SW480 (cell line): ENCODE measurements at regions not wholly inside any gene's neighbourhood (a gene's known extent, or its start where the extent isn't known, plus 50 kb on each side); places are given as distances from the start of the nearest gene placed in this dataset.

Experiments used
- DNase-seq: peaks from one replicate; pipeline ENCODE4 v3.0.0-alpha.2; 2016; ENCODE audit warnings: low spot score

DNA sequence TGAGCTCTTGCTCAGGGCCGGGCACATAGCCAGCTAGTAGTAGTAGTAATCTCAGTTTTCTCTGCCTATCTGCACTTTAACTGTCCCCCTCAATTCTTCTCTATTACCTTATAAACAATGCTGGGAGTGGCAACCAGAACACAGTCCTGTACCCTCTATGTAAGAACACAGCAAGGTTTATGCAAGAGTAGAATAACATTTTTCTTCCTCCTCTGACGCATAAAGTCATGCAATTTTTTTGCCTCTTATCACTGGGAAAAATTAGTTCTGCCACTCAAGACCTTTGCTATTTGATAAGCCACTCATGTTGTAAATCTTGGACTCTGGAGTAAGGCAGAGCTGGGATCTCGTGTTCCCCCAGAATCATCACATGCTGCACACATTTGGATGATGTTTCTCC lies 200.7 kb upstream of the SOX11 start:
- DNase-seq, result no peak

DNA sequence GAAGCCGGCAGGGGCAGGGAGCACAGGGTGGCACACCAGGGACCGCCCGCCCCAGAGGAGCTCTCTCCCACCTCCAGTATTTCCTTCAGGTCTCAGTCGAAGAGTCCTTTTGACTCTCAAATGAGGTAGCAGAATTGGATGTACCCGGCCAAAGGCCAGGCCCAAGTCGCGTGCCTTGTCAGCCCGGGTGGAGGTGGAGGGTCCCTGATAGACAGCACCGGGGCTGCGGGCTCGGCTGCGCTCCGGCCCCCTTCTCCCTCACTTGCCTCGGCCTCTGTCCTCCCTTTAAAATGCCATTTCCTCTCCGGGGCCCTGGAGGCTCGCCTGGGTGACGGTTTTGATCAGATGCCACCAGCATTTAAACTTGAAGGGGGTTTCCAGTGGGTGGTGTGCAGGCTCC lies 198.9 kb upstream of the SOX11 start:
- DNase-seq, result no peak

DNA sequence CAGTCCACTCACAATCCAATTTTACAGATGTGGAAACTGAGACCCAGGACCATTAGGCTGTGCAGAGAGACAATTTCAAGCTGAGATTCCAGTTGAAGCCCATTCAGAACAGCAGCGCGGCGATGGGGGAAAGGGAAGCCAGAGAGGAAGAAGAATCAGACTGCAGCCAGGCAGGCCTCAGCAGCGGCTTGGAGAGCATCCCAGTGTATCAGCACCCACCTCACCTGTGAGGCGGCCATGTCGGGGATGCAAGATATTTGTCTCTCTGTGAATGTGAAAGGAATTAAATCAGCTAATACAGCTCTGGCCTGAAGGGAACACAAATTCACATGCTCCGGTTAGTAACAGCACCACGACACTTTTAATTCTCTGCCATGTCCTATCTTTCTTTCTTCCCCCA lies 198.0 kb upstream of the SOX11 start:
- no peak for DNase-seq

DNA sequence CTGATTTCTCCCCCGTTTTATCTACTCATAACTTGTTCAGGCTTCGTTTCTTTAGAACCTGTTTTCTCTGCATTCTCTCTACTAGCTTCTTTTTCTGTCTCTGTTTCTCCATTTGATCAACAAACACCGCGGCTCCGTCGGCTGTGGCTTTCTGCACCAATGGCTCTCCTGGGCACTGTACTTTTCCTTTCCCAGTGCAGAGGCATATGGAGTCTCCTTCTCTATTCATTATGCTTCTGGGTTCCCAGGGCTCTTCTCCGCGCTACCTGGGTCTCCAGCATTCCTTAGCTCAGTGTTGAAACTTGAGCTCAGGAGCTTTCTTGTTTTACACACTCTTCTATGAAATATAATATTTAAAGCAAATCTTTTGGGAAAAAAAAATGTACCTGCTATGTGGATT lies 196.6 kb upstream of the SOX11 start:
- no peak for DNase-seq

DNA sequence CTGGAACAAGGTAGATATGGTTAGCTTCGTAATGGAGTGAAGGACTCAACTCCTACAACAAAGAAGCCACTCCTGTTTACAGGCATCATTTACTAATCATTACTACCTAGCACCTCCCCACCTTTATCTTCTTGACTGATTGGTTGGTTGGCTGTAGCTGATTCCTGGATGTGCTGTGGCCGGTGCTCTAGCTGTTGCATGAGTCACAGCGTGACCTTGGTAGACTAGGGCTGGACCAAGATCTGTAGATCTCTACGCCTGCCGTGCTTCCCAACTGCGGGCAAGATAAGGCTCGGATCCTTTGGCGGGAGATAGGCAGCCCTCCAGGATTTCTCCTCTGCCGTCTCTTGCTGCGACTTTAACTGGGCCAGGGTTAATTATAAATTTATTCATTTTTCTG lies 194.3 kb upstream of the SOX11 start:
- DNase-seq, result no peak

DNA sequence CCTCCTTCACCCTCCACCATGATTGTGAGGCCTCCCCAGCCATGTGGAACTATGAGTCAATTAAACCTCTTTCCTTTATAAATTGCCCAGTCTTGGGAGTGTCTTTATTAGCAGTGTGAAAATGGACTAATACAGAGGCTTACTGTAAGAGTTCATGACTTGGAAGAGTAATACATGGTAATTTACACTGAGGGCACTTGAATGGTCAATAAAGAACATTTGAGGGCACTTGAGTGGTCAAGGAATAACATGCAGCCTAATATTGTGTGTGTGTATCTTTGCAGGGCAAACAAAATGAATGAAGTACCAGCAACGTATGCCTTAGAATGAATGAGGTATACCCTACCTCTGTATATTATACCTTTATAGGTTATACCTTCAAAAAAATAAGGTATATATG lies 190.4 kb upstream of the SOX11 start:
- DNase-seq, result no peak

DNA sequence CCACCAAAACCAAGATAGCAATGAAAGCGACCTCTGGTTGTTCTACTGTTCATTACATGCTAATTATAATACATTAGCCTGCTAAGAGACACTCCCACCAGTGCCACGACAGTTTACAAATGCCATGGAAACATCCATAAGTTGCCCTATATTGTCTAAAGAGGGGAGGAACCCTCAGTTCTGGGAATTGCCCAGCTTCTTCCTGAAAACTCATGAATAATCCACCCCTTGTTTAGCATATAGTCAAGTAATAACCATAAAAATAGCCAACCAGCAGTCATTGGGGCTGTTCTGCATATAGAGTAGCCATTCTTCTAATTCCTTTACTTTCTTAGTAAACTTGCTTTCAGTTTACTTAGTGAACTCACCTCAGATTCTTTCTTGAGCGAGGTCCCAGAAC lies 189.8 kb upstream of the SOX11 start:
- DNase-seq, result no peak

DNA sequence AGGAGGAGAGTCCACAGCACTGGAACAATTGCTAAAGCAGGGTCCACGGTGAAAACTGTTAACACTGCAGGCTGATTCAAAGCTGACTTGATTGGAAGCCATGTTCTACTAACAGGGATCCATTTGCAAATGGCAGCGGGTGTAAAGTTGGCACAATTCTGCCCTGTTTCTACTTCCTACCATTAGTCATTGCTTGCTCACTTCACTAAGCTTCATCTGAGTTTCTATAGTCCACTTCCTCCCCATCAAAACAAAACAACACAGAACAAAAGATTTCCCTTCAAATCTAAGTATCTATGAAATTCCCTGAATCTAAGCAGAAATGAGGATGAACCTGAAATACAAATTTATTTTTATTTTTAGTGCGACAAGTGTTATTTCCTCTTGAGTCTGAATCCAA lies 187.4 kb upstream of the SOX11 start:
- no peak for DNase-seq

DNA sequence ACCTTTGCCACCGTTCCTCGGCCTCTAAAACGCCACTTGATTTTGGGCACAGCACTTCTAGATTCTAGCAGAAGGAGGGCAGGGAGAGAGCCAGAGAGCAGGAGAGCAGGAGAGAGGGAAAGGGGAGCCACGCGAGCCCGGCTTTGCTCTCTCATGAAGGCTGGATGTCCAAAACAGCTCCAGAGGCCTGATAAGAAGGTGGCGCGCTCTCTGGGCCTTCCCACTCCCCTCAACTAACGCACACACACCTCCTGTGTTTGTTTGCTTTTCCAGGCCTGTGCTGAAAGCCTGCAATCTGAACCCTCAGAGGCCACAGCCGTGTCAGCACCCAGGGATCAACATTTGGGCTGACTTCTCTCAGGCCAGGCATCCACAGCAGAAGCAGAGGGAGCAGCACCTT lies 184.8 kb upstream of the SOX11 start:
- DNase-seq, result no peak

DNA sequence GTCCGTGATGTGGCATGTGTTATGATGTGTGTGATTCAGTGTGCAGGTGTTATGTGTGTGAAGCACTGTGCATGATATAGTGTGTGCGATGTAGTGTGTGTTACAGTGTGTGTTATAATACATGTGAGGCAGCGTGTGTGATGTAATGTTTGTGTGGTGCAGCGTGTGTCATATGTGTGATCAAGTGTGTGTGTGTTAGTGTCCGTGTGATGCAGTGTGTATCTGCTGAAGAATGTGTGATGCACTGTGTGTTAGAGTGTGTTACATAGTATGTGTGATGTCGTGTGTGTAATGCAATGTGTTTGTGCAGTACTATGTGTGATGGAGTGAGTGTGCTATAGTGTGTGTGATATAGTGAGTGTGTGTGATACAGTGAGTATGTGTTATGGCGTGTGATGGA lies 182.8 kb upstream of the SOX11 start:
- no peak for DNase-seq

DNA sequence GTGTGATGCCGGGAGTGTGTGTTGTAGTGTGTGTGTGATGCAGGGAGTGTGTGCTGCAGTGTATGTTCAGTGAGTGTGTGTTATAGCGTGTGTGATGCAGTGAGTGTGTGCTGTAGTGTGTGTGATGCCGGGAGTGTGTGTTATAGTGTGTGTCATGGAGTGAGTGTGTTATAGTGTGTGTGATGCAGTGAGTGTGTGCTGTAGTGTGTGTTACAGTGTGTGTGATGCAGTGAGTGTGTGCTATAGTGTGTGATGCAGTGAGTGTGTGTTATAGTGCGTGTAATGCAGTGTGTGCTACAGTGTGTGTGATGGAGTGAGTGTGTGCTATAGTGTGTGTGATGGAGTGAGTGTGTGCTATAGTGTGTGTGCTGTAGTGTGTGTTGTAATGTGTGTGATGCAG lies 182.1 kb upstream of the SOX11 start:
- DNase-seq, result no peak

DNA sequence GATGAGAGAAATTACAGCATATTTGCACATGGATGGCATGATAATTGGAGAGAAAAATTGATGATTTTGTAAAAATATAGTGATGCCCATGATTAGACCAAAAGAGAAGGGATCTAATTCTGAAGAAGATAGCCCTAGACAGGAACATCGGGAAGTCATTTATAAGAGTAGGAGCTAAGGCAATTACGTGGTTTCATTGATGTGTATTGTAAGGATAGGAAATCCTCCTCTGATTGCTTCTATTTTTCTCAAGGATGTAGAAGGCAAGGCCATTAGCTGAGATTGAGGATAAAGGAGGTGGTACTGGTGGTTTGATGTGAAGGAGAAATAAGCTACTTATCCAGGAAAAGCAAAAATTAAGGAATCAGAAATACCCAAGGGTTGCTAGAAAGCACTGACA lies 176.5 kb upstream of the SOX11 start:
- DNase-seq, result no peak

DNA sequence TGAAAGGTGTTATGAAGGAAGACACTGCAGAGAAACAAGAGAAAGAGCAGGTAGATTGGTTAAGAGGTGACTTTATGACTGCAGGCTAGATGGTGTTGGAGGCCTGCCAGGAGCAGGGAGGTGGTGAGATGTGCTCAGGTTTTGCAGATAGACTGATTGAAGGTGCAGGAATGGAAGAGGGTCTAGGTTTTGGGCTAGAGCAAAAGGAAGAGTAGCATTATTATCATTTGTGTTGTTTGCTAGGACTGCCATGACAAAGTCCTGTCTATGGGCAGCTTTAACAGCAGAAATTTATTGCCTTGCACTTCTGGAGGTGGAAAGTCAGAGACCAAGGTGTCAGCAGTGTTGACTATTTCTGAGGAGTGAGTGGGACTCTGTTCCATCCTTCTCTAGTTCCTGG lies 172.9 kb upstream of the SOX11 start:
- no peak for DNase-seq

DNA sequence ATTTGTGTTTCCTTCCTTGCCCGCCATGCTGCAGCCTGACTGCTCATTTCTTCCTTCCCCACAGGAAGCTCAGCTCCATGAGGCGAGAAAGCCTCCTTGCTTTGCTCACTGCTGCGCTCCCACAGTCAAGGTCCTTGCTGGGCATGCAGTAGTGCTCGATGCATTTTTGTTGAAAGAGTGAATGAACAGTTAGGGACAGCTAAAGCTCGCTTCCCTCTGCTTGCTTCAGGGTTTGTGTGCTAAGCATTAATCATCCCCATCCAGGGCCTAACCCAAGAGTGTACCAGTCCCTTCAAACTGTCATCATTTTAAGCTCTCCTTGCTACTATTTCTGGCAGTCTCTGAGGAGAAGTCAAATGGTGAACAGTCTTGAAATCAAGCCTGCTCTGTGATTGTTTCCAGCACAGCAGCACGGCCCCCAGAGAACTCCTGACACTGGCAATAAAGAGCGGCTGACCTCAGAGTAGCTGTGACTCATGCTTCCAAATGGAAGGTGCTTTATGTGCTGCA lies 171.7 kb upstream of the SOX11 start:
- peak; percentile 68 for DNase-seq

DNA sequence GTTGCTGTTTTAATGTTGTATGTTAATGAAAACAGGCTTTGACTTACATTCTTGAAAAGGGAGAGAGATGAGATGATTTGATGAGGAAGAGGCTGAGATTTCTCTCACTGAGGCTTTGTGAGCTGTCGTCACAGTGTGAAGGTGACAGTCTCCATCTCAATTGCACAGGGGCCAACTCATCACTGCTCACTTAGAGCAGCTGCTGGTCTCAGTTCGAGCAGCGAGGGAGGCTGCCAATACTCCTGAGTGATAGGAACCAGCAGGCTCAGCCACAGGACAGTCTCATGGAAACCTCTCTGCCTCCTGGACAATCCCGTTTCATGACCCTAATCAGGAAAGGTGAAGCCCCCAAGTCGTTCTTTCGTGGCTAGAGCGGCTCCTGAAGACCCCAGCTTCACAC lies 170.7 kb upstream of the SOX11 start:
- no peak for DNase-seq

DNA sequence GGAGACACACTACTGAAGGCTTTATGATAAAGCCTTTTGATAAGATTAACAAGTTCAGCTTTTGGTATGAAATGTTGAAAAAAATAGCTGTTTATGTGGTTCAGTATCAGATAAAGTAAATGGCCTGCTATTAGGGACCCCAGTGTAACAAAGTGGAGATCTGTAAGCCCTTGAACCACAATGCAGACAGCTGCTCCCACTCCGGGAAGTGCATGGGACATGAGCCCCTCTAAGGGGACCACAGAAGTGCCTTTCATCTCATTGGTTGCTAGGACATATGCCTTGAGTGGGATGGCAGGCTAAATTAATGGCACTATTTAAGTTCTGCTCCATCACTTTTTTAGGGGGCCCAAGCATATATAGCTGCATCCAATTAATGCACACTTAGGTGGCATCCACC lies 167.6 kb upstream of the SOX11 start:
- DNase-seq, result no peak

DNA sequence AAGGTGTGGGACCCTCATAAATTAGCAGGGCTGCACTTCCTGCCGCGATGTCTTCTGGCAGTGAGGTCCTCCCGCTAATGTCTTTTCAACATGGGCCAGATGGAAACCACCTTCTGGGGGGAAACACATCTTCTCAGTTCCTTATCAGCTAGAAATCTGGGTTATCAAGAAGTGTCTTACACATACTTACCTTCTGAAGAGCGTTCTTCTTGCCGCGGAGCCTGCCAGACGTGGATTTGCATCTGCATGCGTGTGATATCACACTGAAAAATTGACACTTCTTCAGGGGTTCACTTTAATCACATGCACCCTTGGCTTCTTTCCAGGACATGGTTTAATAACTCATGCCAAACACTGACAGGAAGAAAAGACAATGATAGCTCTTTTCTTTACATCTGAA lies 163.5 kb upstream of the SOX11 start:
- DNase-seq, result no peak

DNA sequence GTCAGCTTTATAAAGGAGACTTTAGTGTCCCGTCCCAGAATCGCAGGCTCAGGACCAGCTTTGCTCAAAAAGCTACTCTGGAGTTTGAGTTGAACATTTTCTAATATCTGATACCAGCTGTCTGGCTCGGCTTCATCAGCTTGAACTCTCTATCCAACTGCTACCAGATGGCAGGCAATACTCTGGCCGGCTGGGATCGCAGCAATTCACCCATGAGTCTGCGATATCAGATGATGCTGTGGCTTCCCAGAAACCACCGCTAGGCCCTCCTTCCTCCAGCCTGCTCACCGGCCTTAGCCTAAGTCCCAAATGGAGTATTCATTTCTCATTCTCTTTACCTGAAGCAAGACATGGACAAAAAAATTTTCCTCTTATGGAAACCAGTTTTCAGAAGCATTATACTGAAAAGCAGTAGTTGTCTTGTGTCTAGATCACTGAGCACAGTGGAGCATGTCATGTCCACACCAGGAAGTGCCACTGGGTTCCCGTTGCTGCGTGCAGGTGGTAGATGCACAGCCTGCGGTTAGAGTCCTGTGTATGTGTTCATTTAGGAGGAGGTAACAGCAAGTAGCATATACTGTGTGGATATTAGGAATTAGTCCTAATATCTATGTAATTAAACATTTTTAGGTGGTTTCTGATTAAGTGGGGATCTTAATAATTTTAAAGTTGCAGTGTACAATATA lies 162.0 kb upstream of the SOX11 start:
- DNase-seq, result no peak

DNA sequence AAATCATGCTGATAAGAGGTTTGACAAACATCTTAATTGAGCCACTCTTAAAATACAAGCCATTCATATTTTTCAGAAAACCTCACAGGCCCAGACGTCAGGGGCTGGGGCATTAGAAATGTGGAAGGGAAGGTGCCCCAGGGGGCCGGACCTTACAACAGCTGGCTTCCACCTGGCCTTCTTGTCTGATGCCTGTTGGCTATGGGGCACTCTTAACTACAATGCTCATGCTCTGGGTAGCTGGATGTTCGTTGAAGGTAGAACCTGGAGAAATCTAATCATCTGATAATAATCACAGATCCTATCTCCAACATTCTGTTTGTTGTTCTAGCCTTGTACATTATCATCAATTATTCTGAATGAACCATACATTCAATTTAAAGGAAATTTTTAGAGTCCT lies 156.9 kb upstream of the SOX11 start:
- DNase-seq, result no peak

DNA sequence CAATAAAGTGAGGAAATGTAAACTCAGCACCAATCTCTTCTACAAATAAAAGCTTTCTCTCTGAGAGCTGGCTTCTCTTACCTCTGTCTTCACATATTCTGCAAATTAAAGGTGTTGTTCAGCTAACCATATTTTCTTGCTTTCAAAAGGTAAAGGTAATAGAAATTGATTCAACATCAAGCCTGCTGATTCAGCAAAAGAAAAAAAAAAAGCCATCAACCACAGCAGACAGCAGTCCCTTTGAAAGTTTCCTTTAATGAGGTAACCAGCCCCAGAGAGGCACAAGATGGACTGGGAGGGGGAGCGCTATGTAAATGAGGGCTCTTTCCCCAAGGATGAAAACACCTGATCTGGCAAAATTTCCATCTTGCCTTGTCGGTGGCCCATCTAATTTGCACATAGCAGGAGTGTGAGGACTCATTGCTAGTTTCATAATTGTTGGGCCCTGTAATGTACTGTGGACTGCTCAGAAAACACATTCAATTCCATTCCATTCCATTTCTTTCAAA lies 154.9 kb upstream of the SOX11 start:
- no peak for DNase-seq

DNA sequence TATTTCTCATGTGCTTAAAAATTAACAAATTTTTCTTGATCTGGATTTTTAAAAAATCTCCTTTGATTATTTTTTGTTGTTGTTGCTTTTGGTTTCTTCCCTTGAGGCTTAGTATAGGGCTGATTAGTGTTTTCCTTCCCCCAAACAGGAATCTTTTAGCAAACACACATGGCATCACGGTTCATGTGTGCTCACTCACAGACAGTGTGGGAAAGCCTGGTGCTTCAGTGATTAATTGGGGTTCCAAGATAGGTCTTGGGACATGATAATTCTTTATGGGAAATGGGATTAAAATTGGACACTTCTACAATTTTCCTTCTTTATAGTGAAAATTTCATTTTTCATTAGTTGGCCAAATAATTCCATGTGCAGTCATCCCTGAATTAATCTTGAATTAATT lies 153.9 kb upstream of the SOX11 start:
- no peak for DNase-seq

DNA sequence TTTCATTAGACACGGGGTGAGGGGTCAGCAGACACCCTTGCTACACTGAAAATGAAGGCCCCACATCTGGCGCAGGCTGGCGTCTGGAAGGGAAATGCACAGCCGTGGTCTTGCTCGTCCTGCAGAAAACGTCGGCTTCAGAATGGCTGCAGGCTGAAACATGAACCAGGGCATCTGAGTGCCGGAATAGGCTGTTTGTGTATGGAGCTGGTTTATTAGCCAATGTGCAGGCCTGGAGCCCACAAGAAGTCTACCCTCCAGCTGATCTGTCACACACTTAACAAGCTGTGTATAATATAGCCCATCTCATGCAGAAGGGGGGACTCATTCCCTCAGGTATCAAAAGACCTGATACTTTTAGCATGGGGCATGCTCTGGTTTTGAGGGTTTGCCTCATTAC lies 153.4 kb upstream of the SOX11 start:
- no peak for DNase-seq

DNA sequence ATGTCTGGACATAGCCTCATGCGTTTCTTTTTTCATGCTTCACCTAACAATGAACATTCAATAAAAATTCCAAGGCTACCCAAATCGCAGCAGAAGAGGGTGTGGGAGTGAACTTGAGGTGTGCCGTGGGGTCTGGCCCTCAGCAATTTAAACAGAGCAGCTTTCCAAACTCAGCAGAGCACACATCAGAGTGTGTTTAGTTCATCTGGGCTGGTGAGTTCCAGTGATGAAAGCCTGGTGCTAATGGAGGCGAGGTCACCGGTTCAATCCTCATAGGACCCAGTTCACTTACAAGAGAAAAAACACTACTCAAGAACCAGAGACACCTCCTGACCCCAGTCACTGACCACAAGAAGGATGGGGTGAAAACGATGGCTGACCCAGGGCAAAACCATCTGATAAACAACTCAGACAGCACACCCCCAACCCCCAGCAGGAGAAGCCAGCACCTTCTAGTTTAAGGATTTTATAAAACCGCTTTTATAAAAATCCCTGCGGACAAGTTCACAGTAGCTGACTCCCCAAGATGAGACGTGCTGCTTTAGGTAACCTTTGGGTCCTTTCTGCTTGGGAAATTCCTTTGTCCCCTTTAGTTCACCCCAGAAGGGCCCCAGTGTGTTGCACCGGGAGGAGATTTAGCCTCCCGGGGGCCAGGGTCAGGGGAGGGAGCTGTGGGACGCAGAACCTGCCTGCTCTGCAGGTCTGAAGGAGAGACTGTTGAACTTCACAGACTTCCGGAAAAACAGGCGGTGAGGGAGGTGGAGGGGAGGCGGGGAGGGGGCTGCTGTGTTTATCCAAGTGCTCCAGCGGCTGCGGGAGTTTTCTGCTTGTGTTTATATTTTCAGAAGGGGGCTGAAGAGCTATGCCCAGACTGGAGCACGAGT lies 152.7 kb upstream of the SOX11 start:
- DNase-seq, result no peak
